GM12872 (cell line): ENCODE measurements at regions not wholly inside any gene's neighbourhood (a gene's known extent, or its start where the extent isn't known, plus 50 kb on each side); places are given as distances from the start of the nearest gene placed in this dataset.

Experiments
- CTCF ChIP-seq: IDR thresholded peaks from 3 replicates; pipeline ENCODE4 v1.5.1; 2011; ENCODE audit warnings: low read depth, mild to moderate bottlenecking, low read length, moderate library complexity; ENCODE audit not compliant: insufficient read depth

GRCh38 chr4:65861993-65862392 lies 191.7 kb upstream of the EPHA5 start:
- no peak for TF ChIP-seq CTCF

- no peak for TF ChIP-seq CTCF
Observed at GRCh38 chr4:65845199-65845773, 175.0 kb upstream of the EPHA5 start.

- no peak for TF ChIP-seq CTCF
Observed at GRCh38 chr4:65839164-65839931, 169.1 kb upstream of the EPHA5 start.

- TF ChIP-seq CTCF, result no peak
Observed at GRCh38 chr4:65834707-65835106, 164.4 kb upstream of the EPHA5 start.

- no peak for TF ChIP-seq CTCF
Observed at GRCh38 chr4:65831828-65832227, 161.5 kb upstream of the EPHA5 start.

- TF ChIP-seq CTCF, result no peak
Observed at GRCh38 chr4:65825116-65825753, 154.9 kb upstream of the EPHA5 start.

GRCh38 chr4:65819192-65819591 lies 148.9 kb upstream of the EPHA5 start:
- TF ChIP-seq CTCF, result no peak
